Activated naive CD4-positive, alpha-beta T cell treated with anti-CD3 and anti-CD28 coated beads for 36 hours (primary cell): ENCODE measurements at regions not wholly inside any gene's neighbourhood (a gene's known extent, or its start where the extent isn't known, plus 50 kb on each side); places are given as distances from the start of the nearest gene placed in this dataset.

Experiments
- CTCF ChIA-PET: fragments of 350-600 bp; sonication (Branson Sonifier 250); formaldehyde crosslinking; loops from one replicate; lab custom pipeline; 2021; ENCODE audit warnings: antibody characterized with exemption; lab: Charles Lee
- DNase-seq: peaks from one replicate; pipeline ENCODE4 v3.0.0-alpha.2; 2020
- H3K27ac Mint-ChIP-seq: one replicate; pipeline ENCODE4 v1.8.0; 2021; ENCODE audit warnings: mild to moderate bottlenecking, mixed read lengths
- H3K27me3 Mint-ChIP-seq: one replicate; pipeline ENCODE4 v1.8.0; 2021; ENCODE audit warnings: low read depth, mixed read lengths
- H3K36me3 Mint-ChIP-seq: one replicate; pipeline ENCODE4 v1.8.0; 2021; ENCODE audit warnings: low read depth, mixed read lengths
- H3K4me1 Mint-ChIP-seq: one replicate; pipeline ENCODE4 v1.8.0; 2021; ENCODE audit warnings: low read depth, mixed read lengths
- H3K4me3 Mint-ChIP-seq: one replicate; pipeline ENCODE4 v1.8.0; 2021; ENCODE audit warnings: mild to moderate bottlenecking, moderate library complexity, mixed read lengths
- H3K9me3 Mint-ChIP-seq: one replicate; pipeline ENCODE4 v1.8.0; 2021; ENCODE audit warnings: mixed read lengths
- intact Hi-C: fragments of 100-400 bp; cut with micrococcal nuclease; formaldehyde crosslinking; loops from one replicate; pipeline ENCODE4 v1.15.1; 2023

DNA sequence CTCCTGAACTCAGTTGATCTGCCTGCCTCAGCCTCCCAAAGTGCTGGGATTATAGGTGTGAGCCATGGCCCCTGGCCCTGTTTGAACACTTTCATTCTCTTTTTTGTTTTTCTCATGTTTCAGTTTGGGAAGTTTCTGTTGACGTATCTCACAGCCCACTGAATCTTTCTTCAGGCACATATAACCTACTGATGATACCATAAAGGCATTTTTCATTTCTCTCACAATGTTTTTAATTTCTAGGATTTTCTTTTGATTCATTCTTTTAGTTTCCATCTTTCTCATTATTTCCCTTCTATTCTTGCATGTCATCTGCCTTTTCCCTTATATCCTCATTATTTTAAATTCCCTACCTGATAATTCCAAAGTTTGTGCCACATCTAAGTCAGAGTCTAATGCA is 58.5 kb upstream of the EZR start:
- CTCF ChIA-PET, result no interaction called here
- intact Hi-C loops, result no loop called here

GRCh38 chr6:158876886-158877285 is 57.7 kb upstream of the EZR start:
- Mint-ChIP-seq H3K9me3 (peaks cover 8% of the 10 kb centered on the region), H3K27me3 (no peaks in the 10 kb centered on the region), H3K27ac (no peak overlapping the region), H3K4me1 (peaks cover 13% of the 10 kb centered on the region), H3K4me3 (no peak overlapping the region), H3K36me3 (no peaks in the 10 kb centered on the region)
- intact Hi-C loops, result no loop called here
- CTCF ChIA-PET, result no interaction called here
- DNase-seq, result no peak

More for the DNA sequence above, 58.5 kb upstream of the EZR start:
- H3K27ac Mint-ChIP-seq, result no peak overlapping the region
- H3K27me3 Mint-ChIP-seq, result no peaks in the 10 kb centered on the region
- H3K36me3 Mint-ChIP-seq, result no peaks in the 10 kb centered on the region
- DNase-seq, result no peak
- H3K4me1 Mint-ChIP-seq, result peaks cover 13% of the 10 kb centered on the region
- H3K9me3 Mint-ChIP-seq, result peaks cover 8% of the 10 kb centered on the region
- no peak overlapping the region for H3K4me3 Mint-ChIP-seq

DNA sequence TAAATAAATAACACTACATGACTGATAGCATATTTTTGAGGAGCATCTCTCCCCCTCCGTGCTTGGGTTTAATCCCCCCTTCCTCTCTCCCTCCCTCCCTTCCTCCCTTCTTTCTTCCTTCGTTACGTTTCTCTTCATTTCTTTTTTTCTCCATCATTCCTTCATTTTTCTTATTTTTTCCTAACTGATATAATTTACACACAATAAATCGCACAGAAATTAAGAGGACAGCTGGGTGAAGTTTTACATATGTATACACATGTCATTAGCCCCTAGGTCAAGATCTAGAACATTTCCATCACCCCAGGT is 51.4 kb upstream of the EZR start:
- intact Hi-C loops, result loop anchor here (1.0 to 5.0 kb wide), 3 partner anchors 9 to 189 kb away; no protein-coding TSS in a partner anchor
- Mint-ChIP-seq H3K36me3 (no peaks in the 10 kb centered on the region), H3K4me3 (peak overlapping the region; percentile 37), H3K9me3 (no peaks in the 10 kb centered on the region), H3K4me1 (peaks cover 35% of the 10 kb centered on the region), H3K27ac (peak overlapping the region; percentile 99), H3K27me3 (no peaks in the 10 kb centered on the region)
- no peak for DNase-seq
- CTCF ChIA-PET, result interaction anchor here (0.7 to 3.1 kb wide), 4 partner anchors 17 to 53 kb away, joined by 3 to 12 read pairs (median 5); no protein-coding TSS in a partner anchor

DNA sequence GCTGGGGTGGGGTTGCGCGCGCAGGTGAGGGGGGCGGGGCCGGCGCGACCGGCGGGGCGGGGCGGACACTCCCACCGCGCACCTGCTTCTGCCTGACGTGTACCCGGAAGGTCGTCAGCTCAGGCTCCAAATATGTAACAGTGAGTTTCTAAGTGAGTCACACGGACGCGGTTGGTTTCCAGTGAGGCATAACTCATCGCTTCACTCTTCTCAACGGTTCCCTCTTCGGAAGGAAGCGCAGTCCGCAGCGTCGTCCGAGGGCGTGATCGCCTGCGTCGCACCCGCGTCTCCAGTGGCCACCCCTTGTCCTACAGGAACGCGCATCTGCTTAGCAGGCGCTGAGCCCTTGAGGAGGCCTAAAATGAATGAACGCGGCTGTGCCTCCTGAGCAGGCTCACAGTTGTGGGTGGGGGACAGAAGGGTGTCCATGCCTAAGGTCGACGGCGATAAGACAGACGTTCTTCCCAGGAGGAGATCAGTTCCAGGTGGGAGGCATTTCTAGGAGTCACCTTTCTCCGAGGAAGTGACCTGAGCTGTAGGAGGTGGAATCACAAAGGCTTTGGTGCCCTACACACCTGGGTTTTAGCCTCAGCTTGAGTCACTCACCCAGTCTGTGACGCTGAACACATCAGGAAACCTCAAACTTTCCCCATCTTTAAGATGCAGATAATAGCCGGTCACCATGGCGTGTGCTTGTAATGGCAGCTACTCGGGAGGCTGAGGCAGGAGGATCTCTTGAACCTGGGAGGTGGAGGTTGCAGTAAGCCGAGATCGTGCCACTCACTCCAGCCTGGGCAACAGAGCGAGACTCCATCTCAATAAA is 50.9 kb upstream of the EZR start:
- peaks cover 35% of the 10 kb centered on the region for H3K4me1 Mint-ChIP-seq
- H3K27me3 Mint-ChIP-seq, result no peaks in the 10 kb centered on the region
- peak; percentile 96 for DNase-seq
- intact Hi-C loops, result loop anchor here (1.0 to 10.0 kb wide), 12 partner anchors 9 to 1485 kb away; partner anchors contain the start of gene ZDHHC14
- no peaks in the 10 kb centered on the region for H3K36me3 Mint-ChIP-seq
- no peaks in the 10 kb centered on the region for H3K9me3 Mint-ChIP-seq
- H3K27ac Mint-ChIP-seq, result peak overlapping the region; percentile 99
- H3K4me3 Mint-ChIP-seq, result peak overlapping the region; percentile 88
- CTCF ChIA-PET, result interaction anchor here (0.7 to 3.1 kb wide), 6 partner anchors 16 to 122 kb away, joined by 3 to 12 read pairs (median 4); no protein-coding TSS in a partner anchor

- H3K4me1 Mint-ChIP-seq, result peaks cover 35% of the 10 kb centered on the region
- peak overlapping the region; percentile 88 for H3K4me3 Mint-ChIP-seq
- CTCF ChIA-PET, result interaction anchor here (1.0 to 3.1 kb wide), 5 partner anchors 15 to 122 kb away, joined by 3 to 12 read pairs (median 4); no protein-coding TSS in a partner anchor
- intact Hi-C loops, result loop anchor here (1.0 to 10.0 kb wide), 9 partner anchors 16 to 1484 kb away; partner anchors contain the start of gene ZDHHC14
- H3K36me3 Mint-ChIP-seq, result no peaks in the 10 kb centered on the region
- peak overlapping the region; percentile 99 for H3K27ac Mint-ChIP-seq
- no peaks in the 10 kb centered on the region for H3K27me3 Mint-ChIP-seq
- no peaks in the 10 kb centered on the region for H3K9me3 Mint-ChIP-seq
- peak; percentile 96 for DNase-seq
Measured at GRCh38 chr6:158868890-158869825, 50.0 kb upstream of the EZR start.
